ENCODE measurements at regions not wholly inside any gene's neighbourhood (a gene's known extent, or its start where the extent isn't known, plus 50 kb on each side); places are given as distances from the start of the nearest gene placed in this dataset.
"Not testable (repeated sequence)": the region's sequence is repeated elsewhere in the genome, so short reads cannot be mapped to it uniquely, and the experiment has no call there.

DNA sequence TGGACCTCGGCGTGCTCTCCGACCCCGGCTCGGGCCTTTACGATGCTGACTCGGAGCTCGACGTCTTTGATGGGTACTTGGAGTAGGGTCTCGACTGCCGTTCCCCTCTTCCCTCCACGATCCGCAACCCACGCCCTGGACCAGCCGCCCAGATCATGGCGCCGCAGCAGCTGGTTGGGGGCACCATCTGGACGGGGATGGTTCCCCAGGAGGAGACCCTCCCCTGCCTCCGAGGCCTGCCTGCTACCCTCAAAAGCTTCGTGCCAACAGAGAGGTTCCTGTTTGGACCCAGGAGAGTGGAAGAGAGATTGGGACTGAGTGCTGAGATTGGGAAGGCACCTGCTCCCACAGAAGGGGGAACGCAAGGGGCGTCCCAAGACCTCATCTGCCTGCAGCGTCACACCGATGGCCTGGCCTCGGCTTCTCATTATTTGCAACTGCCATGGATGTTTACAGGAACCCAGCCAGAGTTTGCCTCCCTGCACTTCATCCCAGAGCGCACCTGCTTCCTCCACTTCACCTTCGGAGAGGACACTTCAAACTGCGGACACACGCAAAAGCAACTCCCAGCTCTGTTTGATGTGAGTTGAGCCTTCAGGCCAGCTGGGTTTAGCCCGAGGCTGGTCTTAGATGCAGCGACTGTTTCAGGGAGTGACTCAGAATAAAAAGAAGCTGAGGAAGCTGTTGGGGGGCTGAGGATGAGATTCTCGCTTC is 58.9 kb downstream of the GOLGA6L7 start:
- peak; percentile 66 for DNase-seq

GRCh38 chr15:28788649-28789400 is 59.6 kb downstream of the GOLGA6L7 start:
- DNase-seq: not testable (repeated sequence)

DNA sequence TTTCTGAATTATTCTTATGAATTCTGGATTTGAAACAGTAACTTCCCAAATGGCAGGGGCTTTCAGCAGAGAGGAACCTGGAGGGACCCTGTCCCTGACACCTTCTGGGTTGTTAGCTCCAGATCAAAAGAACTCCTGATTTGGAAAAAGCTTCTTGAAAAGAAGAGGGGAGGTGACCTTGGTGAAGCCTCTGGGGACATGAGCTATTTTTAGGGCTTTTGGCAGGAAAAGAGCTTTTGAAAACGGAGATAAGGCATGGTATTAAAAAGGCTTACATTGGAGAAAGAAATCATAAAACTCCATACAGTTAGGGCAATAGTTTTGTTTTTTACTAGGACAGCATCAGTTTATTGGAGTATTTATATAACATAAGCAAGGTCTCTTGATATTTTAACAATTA is 60.3 kb downstream of the GOLGA6L7 start:
- not testable (repeated sequence) for DNase-seq

GRCh38 chr15:28786521-28786920 is 61.9 kb downstream of the GOLGA6L7 start:
- DNase-seq: no peak

GRCh38 chr15:28784347-28785163 is 63.9 kb downstream of the GOLGA6L7 start:
- DNase-seq: not testable (repeated sequence)

GRCh38 chr15:28783873-28784272 is 64.6 kb downstream of the GOLGA6L7 start:
- no peak for DNase-seq

DNA sequence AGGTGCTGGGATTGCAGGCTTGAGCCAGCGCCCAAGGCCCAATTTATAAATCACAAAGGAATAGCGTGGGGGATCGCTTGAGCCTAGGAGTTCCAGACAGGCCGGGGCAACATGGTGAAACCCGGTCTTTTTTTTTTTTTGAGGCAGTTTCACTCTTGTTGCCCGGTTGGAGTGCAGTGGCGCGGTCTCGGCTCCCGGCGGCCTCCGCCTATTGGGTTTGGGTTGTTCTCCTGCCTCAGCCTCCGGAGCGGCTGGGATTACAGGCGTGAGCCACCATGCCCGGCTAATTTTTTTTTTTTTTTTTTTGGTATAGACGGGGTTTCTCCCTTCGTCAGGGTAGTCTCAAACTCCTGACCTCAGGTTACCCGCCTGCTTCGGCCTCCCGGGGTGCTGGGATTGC is 65.0 kb downstream of the GOLGA6L7 start:
- DNase-seq: no peak

DNA sequence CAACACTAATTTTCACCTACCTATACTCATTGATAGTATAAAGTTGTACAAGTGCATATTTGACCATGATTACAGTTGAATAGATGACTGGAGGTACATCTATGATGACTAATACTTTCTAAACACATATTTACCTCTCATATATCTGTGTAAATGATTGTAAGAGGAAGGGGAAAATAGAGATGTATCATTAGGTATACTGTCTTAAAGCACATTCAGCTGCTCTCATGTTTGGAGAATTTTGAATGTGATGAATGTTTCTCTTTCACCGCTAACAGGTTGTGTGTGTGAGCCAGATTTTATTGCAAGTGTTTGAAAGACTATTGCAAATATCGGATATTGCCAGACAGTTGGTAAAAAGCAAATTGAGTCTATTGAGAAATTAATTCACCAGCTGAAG is 66.2 kb upstream of the GOLGA8M start:
- not testable (repeated sequence) for DNase-seq

DNA sequence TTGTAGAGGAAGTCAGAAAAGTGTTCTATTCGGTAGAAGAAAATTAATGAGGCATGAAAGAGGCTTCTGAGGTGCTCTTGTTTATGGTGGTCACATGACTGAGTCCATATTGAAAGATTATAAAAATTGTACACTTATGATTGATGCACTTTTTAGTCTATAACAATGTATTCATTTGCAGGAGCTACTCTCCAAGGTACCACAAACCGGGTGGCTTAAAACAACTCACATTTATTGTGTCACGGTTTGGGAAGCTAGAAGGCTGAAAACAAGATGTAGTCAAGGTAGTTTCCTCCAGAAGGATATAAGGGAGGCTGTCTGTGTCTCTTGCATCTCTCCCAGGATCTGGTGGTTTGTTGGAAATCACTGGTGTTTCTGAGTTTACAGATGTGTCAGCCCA is 60.6 kb upstream of the GOLGA8M start:
- not testable (repeated sequence) for DNase-seq
